ENCODE measurements at regions not wholly inside any gene's neighbourhood (a gene's known extent, or its start where the extent isn't known, plus 50 kb on each side); places are given as distances from the start of the nearest gene placed in this dataset.

DNA sequence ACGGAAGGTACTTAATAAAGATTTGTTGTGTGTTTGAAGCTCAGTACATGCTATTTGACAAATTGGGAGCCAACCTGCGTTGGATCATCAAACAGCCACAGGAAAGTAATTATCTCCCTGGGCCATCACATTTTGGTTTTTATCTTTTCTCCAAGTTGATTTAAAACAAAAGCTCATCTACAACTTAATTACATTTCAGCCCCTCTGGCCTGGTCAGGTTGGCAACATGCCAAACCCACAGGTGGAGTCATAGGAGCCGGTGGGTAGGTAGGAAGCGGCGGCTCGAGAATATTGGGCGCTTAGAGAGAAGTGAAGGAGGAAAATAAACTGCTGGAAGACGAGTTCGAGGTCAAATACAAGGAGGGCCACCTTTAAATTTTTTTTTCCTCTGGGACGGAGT is 64.9 kb upstream of the FANCC start:
- DNase-seq (no peak), ATAC-seq (ENCODE audit: low read depth) (no peak)
- Histone ChIP-seq H4K5ac (ENCODE audit: low read depth, low read length) (peak overlapping the region; percentile 38; the same call in 1 of the 2 replicates), H3K9ac (ENCODE audit: low read depth, low read length) (no peak overlapping the region), H3K79me1 (ENCODE audit: low read depth in 1 of 2, low read length in 2 of 2) (no peaks in the 10 kb centered on the region), H2AFZ (replicated peaks; ENCODE audit: low read length, poor library complexity) (no peak overlapping the region), H2AK9ac (replicated peaks; ENCODE audit: low read depth, low read length, poor library complexity) (no peak overlapping the region), H3K9me1 (ENCODE audit: insufficient read depth, low read length) (peaks cover 15% of the 10 kb centered on the region), H3K14ac (replicated peaks; ENCODE audit: low read depth, low read length) (0 out of 2 replicates have a peak overlapping the region, but pooled peaks have one; percentile 18), H3K4me3 (ENCODE audit: insufficient read depth, low read depth, low read length) (no peak overlapping the region), H3K56ac (ENCODE audit: extremely low read depth, insufficient read depth, low read length) (no peak overlapping the region), H2AK5ac (ENCODE audit: low read depth, low read length) (peak overlapping the region; percentile 70), H3K4me2 (ENCODE audit: low read depth, low read length) (no peak overlapping the region), H3K18ac (ENCODE audit: low read depth, low read length) (peak overlapping the region; percentile 72), H3K27ac (ENCODE audit: insufficient read depth, low read length) (peak overlapping the region; percentile 62; the same call in 1 of the 2 replicates), H3K23ac (ENCODE audit: low read depth, low read length) (no peak overlapping the region), H4K20me1 (ENCODE audit: insufficient read depth, low read length) (no peaks in the 10 kb centered on the region), H4K8ac (ENCODE audit: low read depth in 2 of 2, low read length in 2 of 2) (peak overlapping the region in 1 of 2 experiments; percentile 57; a peak in 2 of 4 replicates), H3K4ac (ENCODE audit: low read depth, low read length) (peak overlapping the region; percentile 81), H2BK20ac (ENCODE audit: low read depth, low read length) (peak overlapping the region; percentile 88), H2BK5ac (ENCODE audit: low read depth, low read length, poor library complexity, severe bottlenecking) (peak overlapping the region; percentile 29), H2BK120ac (ENCODE audit: low read depth, low read length) (peak overlapping the region; percentile 88), H3K4me1 (ENCODE audit: control insufficient read depth, insufficient read depth, low read length) (peaks cover 17% of the 10 kb centered on the region), H3K36me3 (ENCODE audit: control insufficient read depth, insufficient read depth, low read length) (no peaks in the 10 kb centered on the region), H4K91ac (ENCODE audit: insufficient read depth, low read depth, low read length) (peak overlapping the region; percentile 71; the same call in 1 of the 2 replicates), H3K27me3 (ENCODE audit: control insufficient read depth, insufficient read depth, low read length) (no peaks in the 10 kb centered on the region), H3K9me3 (ENCODE audit: control insufficient read depth, insufficient read depth, low read length) (no peaks in the 10 kb centered on the region), H2BK15ac (ENCODE audit: low read depth, low read length) (peak overlapping the region; percentile 79; the same call in 1 of the 3 replicates)
- CTCF ChIA-PET, result interaction anchor here (1.3 to 1.6 kb wide), 2 partner anchors 9 to 33 kb away, joined by 3 to 4 read pairs; no protein-coding TSS in a partner anchor
- intact Hi-C loops (cut with micrococcal nuclease) (loop anchor here (5.0 kb wide), 2 partner anchors 80 to 125 kb away; no protein-coding TSS in a partner anchor), in situ Hi-C loops (cut with MboI; ENCODE audit: low sequenced_read_pairs) (no loop called here), dilution Hi-C loops (cut with HindIII; ENCODE audit: low sequenced_read_pairs, unreplicated experiment) (no loop called here)
- 100% methylated on average over 2 of the region's 10 CpGs; no CpG with 5 or more reads in 1 of the 2 experiments for WGBS, 2 experiments (ENCODE audit: extremely low coverage in 2 of 2, insufficient read length in 1 of 2)
- BruUV-seq (replicated peaks), result no TSS peak
- TF ChIP-seq RCOR1 (IDR thresholded peaks at IDR 0.05; ENCODE audit: insufficient replicate concordance, low read length), result no peak
- no peak for TF ChIP-seq FOS (IDR thresholded peaks at IDR 0.05; ENCODE audit: low read depth, low read length)
- TF ChIP-seq NFE2L2 (IDR thresholded peaks at IDR 0.05; ENCODE audit: low read depth, low read length), result no peak
- POLR2A ChIA-PET (ENCODE audit: unreplicated experiment), result interaction anchor here (0.6 kb wide), 1 partner anchor 9 kb away, joined by 6 read pairs; no protein-coding TSS in a partner anchor
